ENCODE measurements at regions not wholly inside any gene's neighbourhood (a gene's known extent, or its start where the extent isn't known, plus 50 kb on each side); places are given as distances from the start of the nearest gene placed in this dataset.

DNA sequence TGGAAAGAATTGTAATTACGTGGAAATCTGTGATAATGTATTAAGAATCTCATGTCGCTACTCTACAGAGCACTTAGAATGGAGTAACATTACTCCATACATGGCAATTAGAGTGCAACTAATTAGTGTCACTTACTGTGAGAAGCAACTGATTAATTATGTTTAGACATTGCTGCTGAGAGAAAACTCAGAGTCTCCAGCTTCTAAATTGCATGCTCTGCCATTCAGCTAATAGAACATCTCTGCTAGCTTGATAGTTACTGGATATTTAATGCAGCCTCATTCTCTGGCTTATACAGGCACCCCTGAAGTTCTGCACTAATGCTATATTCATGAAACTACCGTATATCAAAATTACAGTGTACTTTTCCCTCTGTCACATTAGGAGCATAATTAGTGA, 338.4 kb downstream of the ADAMTS20 start:
- TF ChIP-seq, protein P1, sequence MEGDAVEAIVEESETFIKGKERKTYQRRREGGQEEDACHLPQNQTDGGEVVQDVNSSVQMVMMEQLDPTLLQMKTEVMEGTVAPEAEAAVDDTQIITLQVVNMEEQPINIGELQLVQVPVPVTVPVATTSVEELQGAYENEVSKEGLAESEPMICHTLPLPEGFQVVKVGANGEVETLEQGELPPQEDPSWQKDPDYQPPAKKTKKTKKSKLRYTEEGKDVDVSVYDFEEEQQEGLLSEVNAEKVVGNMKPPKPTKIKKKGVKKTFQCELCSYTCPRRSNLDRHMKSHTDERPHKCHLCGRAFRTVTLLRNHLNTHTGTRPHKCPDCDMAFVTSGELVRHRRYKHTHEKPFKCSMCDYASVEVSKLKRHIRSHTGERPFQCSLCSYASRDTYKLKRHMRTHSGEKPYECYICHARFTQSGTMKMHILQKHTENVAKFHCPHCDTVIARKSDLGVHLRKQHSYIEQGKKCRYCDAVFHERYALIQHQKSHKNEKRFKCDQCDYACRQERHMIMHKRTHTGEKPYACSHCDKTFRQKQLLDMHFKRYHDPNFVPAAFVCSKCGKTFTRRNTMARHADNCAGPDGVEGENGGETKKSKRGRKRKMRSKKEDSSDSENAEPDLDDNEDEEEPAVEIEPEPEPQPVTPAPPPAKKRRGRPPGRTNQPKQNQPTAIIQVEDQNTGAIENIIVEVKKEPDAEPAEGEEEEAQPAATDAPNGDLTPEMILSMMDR (IDR thresholded peaks at IDR 0.05) = no peak
- TF ChIP-seq POLR2A (IDR thresholded peaks at IDR 0.05) = no peak

Data from adrenal gland (tissue), 5 donors.